ENCODE measurements at regions not wholly inside any gene's neighbourhood (a gene's known extent, or its start where the extent isn't known, plus 50 kb on each side); places are given as distances from the start of the nearest gene placed in this dataset.

GRCh38 chr7:41383596-41383995 is 319.3 kb downstream of the INHBA start:
- Mint-ChIP-seq H3K27ac (ENCODE audit: unreplicated experiment) (no peak overlapping the region), H3K27me3 (ENCODE audit: low read depth) (no peaks in the 10 kb centered on the region), H3K9me3 (no peaks in the 10 kb centered on the region), H3K4me3 (no peak overlapping the region), H3K36me3 (ENCODE audit: low read depth) (no peaks in the 10 kb centered on the region), H3K4me1 (no peaks in the 10 kb centered on the region)
- no peak for TF ChIP-seq CTCF (conservative IDR thresholded peaks at IDR 0.05)
- no peak for DNase-seq (ENCODE audit: low read depth, low spot score)

- no peak for DNase-seq (ENCODE audit: low read depth, low spot score)
- Mint-ChIP-seq H3K27ac (ENCODE audit: unreplicated experiment) (no peak overlapping the region), H3K4me3 (no peak overlapping the region), H3K4me1 (no peaks in the 10 kb centered on the region), H3K36me3 (ENCODE audit: low read depth) (no peaks in the 10 kb centered on the region), H3K9me3 (no peaks in the 10 kb centered on the region), H3K27me3 (ENCODE audit: low read depth) (no peaks in the 10 kb centered on the region)
- TF ChIP-seq CTCF (conservative IDR thresholded peaks at IDR 0.05) = no peak
Observed at GRCh38 chr7:41378156-41378555, 324.7 kb downstream of the INHBA start.

GRCh38 chr7:41375582-41375981 is 327.3 kb downstream of the INHBA start:
- H3K27me3 Mint-ChIP-seq (ENCODE audit: low read depth) = no peaks in the 10 kb centered on the region
- no peak overlapping the region for H3K4me3 Mint-ChIP-seq

GRCh38 chr7:41374150-41374848 is 328.6 kb downstream of the INHBA start:
- Mint-ChIP-seq H3K36me3 (ENCODE audit: low read depth) (no peaks in the 10 kb centered on the region), H3K27ac (ENCODE audit: unreplicated experiment) (peak overlapping the region; percentile 14), H3K4me3 (no peak overlapping the region), H3K4me1 (no peaks in the 10 kb centered on the region), H3K9me3 (no peaks in the 10 kb centered on the region), H3K27me3 (ENCODE audit: low read depth) (no peaks in the 10 kb centered on the region)
- no peak for DNase-seq (ENCODE audit: low read depth, low spot score)
- TF ChIP-seq CTCF (conservative IDR thresholded peaks at IDR 0.05) = no peak

More at GRCh38 chr7:41375582-41375981, 327.3 kb downstream of the INHBA start:
- Mint-ChIP-seq H3K9me3 (no peaks in the 10 kb centered on the region), H3K4me1 (no peaks in the 10 kb centered on the region), H3K36me3 (ENCODE audit: low read depth) (no peaks in the 10 kb centered on the region), H3K27ac (ENCODE audit: unreplicated experiment) (no peak overlapping the region)
- no peak for TF ChIP-seq CTCF (conservative IDR thresholded peaks at IDR 0.05)
- DNase-seq (ENCODE audit: low read depth, low spot score) = no peak

- no peak for DNase-seq (ENCODE audit: low read depth, low spot score)
- H3K4me3 Mint-ChIP-seq = no peak overlapping the region
- peaks cover 6% of the 10 kb centered on the region for H3K36me3 Mint-ChIP-seq (ENCODE audit: low read depth)
- H3K9me3 Mint-ChIP-seq = peaks cover 6% of the 10 kb centered on the region
- no peaks in the 10 kb centered on the region for H3K4me1 Mint-ChIP-seq
- H3K27ac Mint-ChIP-seq (ENCODE audit: unreplicated experiment) = no peak overlapping the region
- no peak for TF ChIP-seq CTCF (conservative IDR thresholded peaks at IDR 0.05)
- no peaks in the 10 kb centered on the region for H3K27me3 Mint-ChIP-seq (ENCODE audit: low read depth)
Observed at GRCh38 chr7:41367967-41368882, 334.7 kb downstream of the INHBA start.

Data from neural crest cell (in vitro differentiated cells).